Panc1 (cell line): ENCODE measurements at regions not wholly inside any gene's neighbourhood (a gene's known extent, or its start where the extent isn't known, plus 50 kb on each side); places are given as distances from the start of the nearest gene placed in this dataset.

Experiments used
- ATAC-seq: fragments of 200-7000 bp; cut with Tn5 transposase; 2 replicates; pipeline ENCODE4 v1.9.1; 2020; ENCODE audit warnings: mild to moderate bottlenecking, moderate library complexity
- BruUV-seq: library from RNA; stranded (reverse); fragments of 400-500 nt; replicated peaks from 2 replicates; lab custom pipeline; 2021; lab: Mats Ljungman, UMichigan
- CTCF ChIA-PET: fragments of 300-600 bp; sonication (Branson Sonifier 250); formaldehyde crosslinking; loops from one replicate; lab custom pipeline; 2022; ENCODE audit warnings: antibody characterized with exemption; lab: Charles Lee
- POLR2A ChIA-PET: fragments of 300-600 bp; sonication (Branson Sonifier 250); formaldehyde crosslinking; loops from one replicate; lab custom pipeline; 2022; ENCODE audit warnings: antibody characterized with exemption; lab: Charles Lee
- DNase-seq: peaks from one replicate; pipeline ENCODE4 v3.0.0-alpha.2; 2010; ENCODE audit warnings: low read depth, low spot score
- H3K27ac ChIP-seq: 2 replicates; pipeline ENCODE4 v1.5.1; 2011; ENCODE audit warnings: mild to moderate bottlenecking, low read length, inconsistent platforms
- H3K27me3 ChIP-seq: fragments of 200-500 bp; sonication (Bioruptor generic); 2 replicates; pipeline ENCODE4 v1.6.0; 2014; ENCODE audit warnings: low read length, inconsistent platforms; ENCODE audit not compliant: control insufficient read depth, insufficient read depth
- H3K36me3 ChIP-seq: fragments of 200-500 bp; sonication (Bioruptor generic); 2 replicates; pipeline ENCODE4 v1.5.1; 2014; ENCODE audit warnings: inconsistent platforms, mild to moderate bottlenecking, low read length, moderate library complexity; ENCODE audit not compliant: control insufficient read depth, insufficient read depth
- H3K4me1 ChIP-seq: 2 replicates; pipeline ENCODE4 v1.5.1; 2011; ENCODE audit warnings: inconsistent platforms, mild to moderate bottlenecking, low read length, moderate library complexity; ENCODE audit not compliant: control insufficient read depth, insufficient read depth
- H3K4me3 ChIP-seq, 2 experiments: 2 replicates each; pipeline ENCODE4 v1.5.1; 2011 to 2012; ENCODE audit warnings: low read depth in 2 of 2, low read length in 2 of 2, mild to moderate bottlenecking in 2 of 2, inconsistent platforms in 1 of 2, moderate library complexity in 1 of 2
- H3K9me3 ChIP-seq: fragments of 200-500 bp; sonication (Bioruptor generic); 2 replicates; pipeline ENCODE4 v1.5.1; 2014; ENCODE audit warnings: low read depth, mild to moderate bottlenecking, inconsistent platforms, low read length, moderate library complexity; ENCODE audit not compliant: control insufficient read depth, insufficient read depth
- CTCF ChIP-seq: fragments of 450-650 bp; IDR thresholded peaks from 2 replicates; pipeline ENCODE4 v1.5.1; 2017; ENCODE audit warnings: mild to moderate bottlenecking
- POLR2AphosphoS5 ChIP-seq: IDR thresholded peaks from 2 replicates; pipeline ENCODE4 v1.6.1; 2012; ENCODE audit warnings: mild to moderate bottlenecking, low read depth, low read length, moderate library complexity
- REST ChIP-seq, 2 experiments: IDR thresholded peaks; 2 replicates each; pipeline ENCODE4 v1.6.1; 2011 to 2012; ENCODE audit warnings: low read depth in 2 of 2, control low read depth in 1 of 2, low read length in 1 of 2, mild to moderate bottlenecking in 1 of 2, moderate library complexity in 1 of 2; ENCODE audit not compliant: insufficient read depth in 1 of 2
- SIN3A ChIP-seq: IDR thresholded peaks from 2 replicates; pipeline ENCODE4 v1.6.1; 2012; ENCODE audit warnings: low read depth, mild to moderate bottlenecking, low read length, moderate library complexity, borderline replicate concordance; ENCODE audit not compliant: insufficient read depth
- TCF7L2 ChIP-seq: IDR thresholded peaks from 2 replicates; pipeline ENCODE4 v1.6.1; 2011; ENCODE audit warnings: mild to moderate bottlenecking, low read depth, low read length, inconsistent platforms
- in situ Hi-C: cut with HindIII; loops from 2 replicates; pipeline ENCODE4 v1.10.0; 2016; ENCODE audit warnings: low sequenced_read_pairs, low pct_unique_long_range_greater_than_20kb
- intact Hi-C: fragments of 100-400 bp; cut with micrococcal nuclease; formaldehyde crosslinking; loops from one replicate; pipeline ENCODE4 v1.10.0; 2022; ENCODE audit not compliant: unreplicated experiment

- ChIA-PET POLR2A (no interaction called here), CTCF (no interaction called here)
- intact Hi-C loops (no loop called here), in situ Hi-C loops (no loop called here)
- Histone ChIP-seq H3K9me3 (no peaks in the 10 kb centered on the region), H3K27me3 (peaks cover 9% of the 10 kb centered on the region), H3K27ac (no peak overlapping the region), H3K4me1 (no peaks in the 10 kb centered on the region), H3K4me3 (no peak overlapping the region), H3K36me3 (no peaks in the 10 kb centered on the region)
- no TSS peak for BruUV-seq
- ATAC-seq (no peak), DNase-seq (no peak)
- TF ChIP-seq CTCF: no peak
- no peak for TF ChIP-seq SIN3A
- TF ChIP-seq REST (IDR thresholded peaks at IDR 0.05; ENCODE audit: insufficient read depth in 1 of 2, low read depth in 2 of 2, low read length in 1 of 2): no peak
These were observed 115.5 kb upstream of the COL24A1 start for GRCh38 chr1:86272083-86272482.

- DNase-seq (no peak), ATAC-seq (no peak)
- BruUV-seq: no TSS peak
- TF ChIP-seq REST (IDR thresholded peaks at IDR 0.05; ENCODE audit: insufficient read depth in 1 of 2, low read depth in 2 of 2, low read length in 1 of 2): no peak
- TF ChIP-seq POLR2AphosphoS5: no peak
- no peak for TF ChIP-seq TCF7L2
- TF ChIP-seq SIN3A: no peak
- no peak for TF ChIP-seq CTCF
- Histone ChIP-seq H3K36me3 (no peaks in the 10 kb centered on the region), H3K27me3 (peaks cover 12% of the 10 kb centered on the region), H3K27ac (no peak overlapping the region), H3K4me3 (no peak overlapping the region), H3K4me1 (no peaks in the 10 kb centered on the region), H3K9me3 (no peaks in the 10 kb centered on the region)
- CTCF ChIA-PET: no interaction called here
- POLR2A ChIA-PET: no interaction called here
- in situ Hi-C loops: no loop called here
- intact Hi-C loops: no loop called here
These were observed 114.5 kb upstream of the COL24A1 start for GRCh38 chr1:86271046-86271445.
